Sigmoid colon (tissue), 6 donors: ENCODE measurements at regions not wholly inside any gene's neighbourhood (a gene's known extent, or its start where the extent isn't known, plus 50 kb on each side); places are given as distances from the start of the nearest gene placed in this dataset.

ENCODE experiments used
- DNase-seq: peaks from one replicate; pipeline ENCODE4 v3.0.0-alpha.2; 2019
- H3K27ac ChIP-seq, 4 donors: fragments of 200-600 bp; sonication (generic); one replicate each; pipeline ENCODE4 v1.5.1; 2016 to 2019; ENCODE audit warnings: mild to moderate bottlenecking in 1 of 4
- H3K27me3 ChIP-seq, 3 donors: fragments of 200-600 bp; sonication (generic); one replicate each; pipeline ENCODE4 v1.5.1; 2019; ENCODE audit warnings: mild to moderate bottlenecking in 1 of 3
- H3K36me3 ChIP-seq, 4 donors: fragments of 200-600 bp; sonication (generic); one replicate each; pipeline ENCODE4 v1.5.1; 2016 to 2019
- H3K4me1 ChIP-seq, 4 donors: fragments of 200-600 bp; sonication (generic); one replicate each; pipeline ENCODE4 v1.5.1; 2017 to 2019
- H3K4me3 ChIP-seq, 4 donors: fragments of 200-600 bp; sonication (generic); one replicate each; pipeline ENCODE4 v1.5.1; 2017 to 2019; ENCODE audit warnings: mild to moderate bottlenecking in 2 of 4, moderate library complexity in 1 of 4
- H3K9me3 ChIP-seq, 4 donors: fragments of 200-600 bp in 3 of 4; sonication (generic) in 3 of 4; one replicate each; pipeline versions ENCODE4 v1.5.1 to v1.6.1; 2013 to 2019
- CTCF ChIP-seq, 4 experiments: fragments of 450-650 bp in 3 of 4; fragments of 200-600 bp in 1 of 4; IDR thresholded peaks; one replicate each; pipeline ENCODE4 v1.5.1; 2016 to 2019; ENCODE audit warnings: antibody characterized with exemption in 4 of 4, mild to moderate bottlenecking in 3 of 4, moderate library complexity in 2 of 4
- EP300 ChIP-seq, 4 donors: sonication (generic); formaldehyde crosslinking; IDR thresholded peaks; one replicate each; pipeline ENCODE4 v1.6.1; 2017; ENCODE audit warnings: antibody characterized with exemption in 4 of 4
- POLR2A ChIP-seq, 2 donors: fragments of 450-650 bp; IDR thresholded peaks; one replicate each; pipeline ENCODE4 v1.6.1; 2016; ENCODE audit warnings: antibody characterized with exemption in 2 of 2, mild to moderate bottlenecking in 2 of 2, moderate library complexity in 2 of 2
- POLR2AphosphoS5 ChIP-seq, 4 donors: sonication (generic); formaldehyde crosslinking; IDR thresholded peaks; one replicate each; pipeline ENCODE4 v1.6.1; 2017; ENCODE audit warnings: antibody characterized with exemption in 4 of 4
- WGBS, 2 donors: extraction: QIAGEN DNeasy Blood & Tissue Kit; methylation state at CpG; one replicate each; pipeline ENCODE4 v1.1.7; 2013; 5-methylcytosine and 5-hydroxymethylcytosine counted together
- intact Hi-C: fragments of 100-400 bp; cut with DNase I; formaldehyde crosslinking; loops from one replicate; pipeline ENCODE4 v1.15.1; 2023
- donor health status: healthy with polysubstance abuse.
- donor health status: healthy.

- no peak for TF ChIP-seq EP300 (IDR thresholded peaks at IDR 0.05)
- no peak for TF ChIP-seq POLR2A (IDR thresholded peaks at IDR 0.05)
- Histone ChIP-seq H3K27me3 (no peaks in the 10 kb centered on the region), H3K4me3 (no peak overlapping the region), H3K27ac (no peak overlapping the region), H3K4me1 (peaks cover 0 to 9% (median 2%) of the 10 kb centered on the region in 4 donors), H3K9me3 (no peaks in the 10 kb centered on the region), H3K36me3 (no peaks in the 10 kb centered on the region)
- 94 to 99% methylated on average over 1 of the region's 1 CpG for WGBS, 2 donors
- intact Hi-C loops, result no loop called here
- DNase-seq, result no peak
Measured at GRCh38 chr1:101550581-101550980, 313.8 kb downstream of the S1PR1 start.

DNA sequence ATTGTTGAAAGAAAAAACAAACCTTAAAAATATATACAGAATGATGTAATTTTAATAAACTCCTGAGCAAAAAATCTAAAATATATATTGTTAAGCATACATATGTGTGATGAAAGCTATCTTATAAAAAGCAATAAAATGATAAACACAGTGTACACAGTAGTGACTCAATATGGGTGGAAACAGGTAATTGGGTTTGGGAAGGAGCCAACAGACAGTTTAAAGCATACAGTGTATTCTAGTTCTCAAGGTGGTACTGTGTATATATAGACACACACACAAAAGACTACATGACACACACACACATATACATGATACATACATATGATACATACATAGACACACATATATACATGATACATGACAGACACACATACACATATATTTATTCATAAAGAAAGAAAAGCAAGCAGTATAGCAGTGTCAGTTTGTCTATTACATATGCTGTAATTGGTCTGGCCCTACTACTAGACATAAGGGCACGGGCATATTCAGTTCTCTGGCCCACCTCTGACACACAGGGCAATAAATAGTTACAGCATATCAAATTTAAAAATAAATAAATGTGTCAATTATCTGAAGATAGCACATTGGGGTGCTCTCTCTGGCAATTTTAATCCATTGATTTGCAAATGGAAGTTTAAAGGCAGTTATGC is 330.2 kb downstream of the S1PR1 start:
- Histone ChIP-seq H3K36me3 (no peaks in the 10 kb centered on the region), H3K4me1 (no peaks in the 10 kb centered on the region), H3K27me3 (no peaks in the 10 kb centered on the region), H3K4me3 (no peak overlapping the region), H3K27ac (no peak overlapping the region), H3K9me3 (no peaks in the 10 kb centered on the region)
- WGBS, 2 donors, result 30 to 67% methylated on average over 1 of the region's 1 CpG
- DNase-seq, result no peak
- intact Hi-C loops, result no loop called here
- TF ChIP-seq EP300 (IDR thresholded peaks at IDR 0.05) (no peak), CTCF (IDR thresholded peaks at IDR 0.05) (no peak), POLR2AphosphoS5 (IDR thresholded peaks at IDR 0.05) (no peak), POLR2A (IDR thresholded peaks at IDR 0.05) (no peak)

DNA sequence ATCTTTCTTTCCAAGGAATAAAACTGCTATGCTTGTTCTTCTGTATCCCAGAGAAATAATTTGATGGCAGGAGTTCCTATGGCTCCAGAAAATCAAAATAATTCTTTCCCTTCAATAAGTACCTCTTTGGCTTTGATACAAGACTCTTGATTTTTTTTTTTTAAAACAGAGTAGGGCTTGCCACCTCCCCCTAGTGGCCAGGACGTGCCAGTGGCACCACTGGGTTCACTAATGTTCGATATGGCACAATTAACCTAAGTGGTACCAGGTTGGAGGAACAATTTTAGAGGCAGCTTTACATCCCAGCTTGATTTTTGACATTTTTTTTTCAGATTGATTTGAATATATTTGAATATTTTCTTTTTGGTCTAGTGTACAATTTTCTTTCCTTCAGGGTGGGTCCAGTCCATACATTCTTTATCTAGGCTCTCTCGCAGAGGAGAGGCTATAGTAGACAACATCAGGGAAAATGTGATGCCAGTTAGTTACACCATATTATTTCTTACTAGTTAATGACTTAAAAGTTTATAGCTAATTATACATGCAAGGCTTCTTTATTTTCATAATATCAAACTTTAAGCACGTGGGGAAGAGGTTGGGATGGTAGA is 330.9 kb downstream of the S1PR1 start:
- Histone ChIP-seq H3K9me3 (no peaks in the 10 kb centered on the region), H3K27ac (no peak overlapping the region), H3K4me1 (no peaks in the 10 kb centered on the region), H3K4me3 (no peak overlapping the region), H3K36me3 (no peaks in the 10 kb centered on the region), H3K27me3 (no peaks in the 10 kb centered on the region)
- peak in 3 of 4 experiments; percentile 20 to 71 (median 49) for TF ChIP-seq CTCF (IDR thresholded peaks at IDR 0.05)
- TF ChIP-seq POLR2AphosphoS5 (IDR thresholded peaks at IDR 0.05), result no peak
- DNase-seq, result no peak
- WGBS, 2 donors, result 50 to 53% methylated on average over 4 of the region's 4 CpGs
- intact Hi-C loops, result no loop called here

DNA sequence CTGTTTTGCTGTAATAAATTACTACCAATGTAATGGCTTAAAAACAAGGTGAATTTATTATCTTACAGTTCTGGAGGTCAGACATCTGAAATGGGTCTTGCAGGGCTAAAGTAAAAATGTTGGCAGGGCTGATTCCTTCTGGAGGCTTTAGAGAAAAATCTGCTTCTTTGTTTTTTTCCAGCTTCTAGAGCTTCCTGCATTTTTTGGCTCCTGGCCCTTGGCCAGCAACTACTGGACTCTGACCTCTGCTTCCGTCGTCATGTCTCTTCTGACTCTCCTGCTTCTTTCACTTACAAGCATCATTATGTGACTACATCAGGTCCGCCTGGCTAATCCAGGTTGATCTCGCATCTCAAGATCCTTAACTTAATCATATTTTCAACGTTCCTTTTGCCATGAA is 350.9 kb downstream of the S1PR1 start:
- H3K4me1 ChIP-seq, result no peaks in the 10 kb centered on the region
- no peaks in the 10 kb centered on the region for H3K9me3 ChIP-seq
- 11 to 39% methylated on average over 5 of the region's 5 CpGs for WGBS, 2 donors
- no peaks in the 10 kb centered on the region for H3K27me3 ChIP-seq
- no peak overlapping the region for H3K4me3 ChIP-seq
- DNase-seq, result peak; percentile 65
- TF ChIP-seq POLR2AphosphoS5 (IDR thresholded peaks at IDR 0.05), result no peak
- TF ChIP-seq EP300 (IDR thresholded peaks at IDR 0.05), result no peak
- intact Hi-C loops, result no loop called here
- no peaks in the 10 kb centered on the region for H3K36me3 ChIP-seq
- no peak overlapping the region for H3K27ac ChIP-seq

DNA sequence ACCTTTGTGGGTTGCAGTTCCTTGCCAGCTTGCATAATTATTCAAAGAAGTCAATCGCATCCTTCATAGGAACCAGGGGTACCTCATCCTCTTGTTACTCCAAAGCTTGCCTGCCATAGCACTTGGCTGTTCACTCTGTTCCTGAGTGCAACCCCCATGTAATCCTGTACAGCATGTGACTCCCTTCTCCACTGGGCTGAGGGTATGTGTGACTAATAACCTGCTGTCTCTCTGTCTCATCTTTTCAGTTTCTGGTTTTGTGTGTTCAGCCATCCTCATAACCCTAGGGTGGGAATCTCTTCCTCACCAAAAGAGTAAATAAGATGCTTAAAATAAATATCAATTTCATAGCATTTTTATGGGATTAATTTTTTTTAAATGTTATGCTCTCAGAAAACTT is 351.9 kb downstream of the S1PR1 start:
- H3K27me3 ChIP-seq, result no peaks in the 10 kb centered on the region
- WGBS, 2 donors, result 93 to 97% methylated on average over 1 of the region's 1 CpG
- intact Hi-C loops, result no loop called here
- H3K4me3 ChIP-seq, result no peak overlapping the region
- H3K36me3 ChIP-seq, result no peaks in the 10 kb centered on the region
- DNase-seq, result no peak
- H3K9me3 ChIP-seq, result no peaks in the 10 kb centered on the region
- H3K4me1 ChIP-seq, result no peaks in the 10 kb centered on the region
- peak overlapping the region in 1 of 4 donors; percentile 30 for H3K27ac ChIP-seq
- TF ChIP-seq POLR2AphosphoS5 (IDR thresholded peaks at IDR 0.05), result no peak
- no peak for TF ChIP-seq POLR2A (IDR thresholded peaks at IDR 0.05)
- TF ChIP-seq CTCF (IDR thresholded peaks at IDR 0.05), result no peak
- TF ChIP-seq EP300 (IDR thresholded peaks at IDR 0.05), result no peak

- Histone ChIP-seq H3K9me3 (no peaks in the 10 kb centered on the region), H3K27me3 (no peaks in the 10 kb centered on the region), H3K4me1 (no peaks in the 10 kb centered on the region), H3K27ac (no peak overlapping the region), H3K4me3 (no peak overlapping the region), H3K36me3 (no peaks in the 10 kb centered on the region)
- 77 to 80% methylated on average over 1 of the region's 1 CpG for WGBS, 2 donors
- no peak for DNase-seq
- TF ChIP-seq POLR2A (IDR thresholded peaks at IDR 0.05), result no peak
- TF ChIP-seq POLR2AphosphoS5 (IDR thresholded peaks at IDR 0.05), result no peak
- no peak for TF ChIP-seq EP300 (IDR thresholded peaks at IDR 0.05)
- TF ChIP-seq CTCF (IDR thresholded peaks at IDR 0.05), result no peak
- intact Hi-C loops, result no loop called here
Measured at GRCh38 chr1:101592845-101593244, 356.0 kb downstream of the S1PR1 start.
